Mononuclear cell (primary cell): ENCODE measurements at regions not wholly inside any gene's neighbourhood (a gene's known extent, or its start where the extent isn't known, plus 50 kb on each side); places are given as distances from the start of the nearest gene placed in this dataset.
"Not testable (repeated sequence)": the region's sequence is repeated elsewhere in the genome, so short reads cannot be mapped to it uniquely, and the experiment has no call there.

Source experiments
- H3K27me3 ChIP-seq: 2 replicates; pipeline ENCODE4 v1.6.0; 2011; ENCODE audit warnings: low read length, control low read depth; ENCODE audit not compliant: insufficient read depth
- H3K4me1 ChIP-seq: 2 replicates; pipeline ENCODE4 v1.5.1; 2011; ENCODE audit warnings: mild to moderate bottlenecking, low read length, control low read depth; ENCODE audit not compliant: insufficient read depth
- H3K4me3 ChIP-seq: 2 replicates; pipeline ENCODE4 v1.5.1; 2011; ENCODE audit warnings: mild to moderate bottlenecking, low read length, moderate library complexity
- H3K9me3 ChIP-seq: 2 replicates; pipeline ENCODE4 v1.5.1; 2011; ENCODE audit warnings: low read depth, mild to moderate bottlenecking, control low read depth, low read length

DNA sequence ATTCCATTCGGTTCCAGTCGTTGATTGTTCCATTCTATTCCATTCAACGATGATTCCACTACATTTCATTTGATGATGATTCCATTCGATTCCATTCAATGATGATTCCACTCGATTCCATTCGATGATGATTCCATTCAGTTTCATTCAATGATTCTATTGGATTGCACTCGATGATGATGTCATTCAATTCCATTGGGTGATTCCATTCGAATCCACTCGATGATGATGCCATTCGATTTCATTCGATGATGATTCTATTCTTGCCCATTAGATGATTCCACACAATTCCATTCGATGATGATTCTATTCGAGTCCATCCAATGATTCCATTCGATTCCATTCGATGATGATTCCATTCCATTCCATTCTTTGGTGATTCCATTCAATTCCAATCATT is 1283.7 kb downstream of the TP53TG3F start:
- H3K9me3 ChIP-seq: peaks cover 81% of the 10 kb centered on the region
- H3K27me3 ChIP-seq: no peaks in the 10 kb centered on the region
- H3K4me1 ChIP-seq: no peaks in the 10 kb centered on the region
- no peak overlapping the region for H3K4me3 ChIP-seq

- Histone ChIP-seq H3K4me3 (no peak overlapping the region), H3K9me3 (peaks cover 100% of the 10 kb centered on the region), H3K27me3 (no peaks in the 10 kb centered on the region), H3K4me1 (no peaks in the 10 kb centered on the region)
Observed at GRCh38 chr16:34758835-34759234, 1299.4 kb downstream of the TP53TG3F start.

DNA sequence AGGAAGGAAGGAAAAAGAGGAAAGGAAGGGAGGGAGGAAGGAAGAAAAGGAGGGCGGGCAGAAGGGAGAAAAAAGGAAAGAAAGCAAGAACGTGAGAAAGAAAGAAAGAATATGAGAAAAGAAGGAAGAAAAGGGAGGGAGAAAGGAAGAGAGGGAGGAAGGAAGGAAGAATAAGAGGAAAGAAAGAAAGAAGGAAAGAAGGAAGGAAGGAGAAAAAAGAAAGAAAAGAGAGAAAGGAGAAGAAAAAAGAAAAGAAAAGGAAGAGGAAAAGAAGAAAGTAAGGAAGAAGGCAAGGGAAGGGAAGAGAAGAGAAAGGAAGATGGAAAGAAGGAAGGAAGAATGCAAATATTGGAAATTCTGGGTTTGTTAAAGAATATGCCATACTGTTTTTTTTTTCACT is 1332.4 kb downstream of the TP53TG3F start:
- not testable (repeated sequence) for H3K4me1 ChIP-seq, H3K9me3 ChIP-seq, H3K4me3 ChIP-seq, H3K27me3 ChIP-seq

DNA sequence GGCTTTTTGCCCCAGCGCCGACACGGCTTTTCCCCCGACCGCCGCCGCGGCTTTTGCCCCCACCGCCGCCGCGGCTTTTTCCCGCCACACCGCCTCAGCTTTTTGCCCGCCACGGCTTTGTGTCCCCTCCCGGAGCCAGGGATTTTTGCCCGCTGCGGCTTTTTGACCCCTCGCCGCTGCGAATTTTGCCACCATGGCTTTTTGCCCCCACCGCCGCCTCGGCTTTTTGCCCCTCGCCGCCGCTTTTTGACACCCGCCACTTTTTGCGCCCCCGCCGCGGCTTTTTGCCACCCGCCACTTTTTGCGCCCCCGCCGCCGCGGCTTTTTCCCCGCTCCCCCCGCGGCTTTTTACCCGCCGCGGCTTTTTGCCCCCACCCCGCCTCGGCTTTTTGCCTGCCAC is 1342.5 kb downstream of the TP53TG3F start:
- Histone ChIP-seq H3K4me3 (no peak overlapping the region), H3K9me3 (no peaks in the 10 kb centered on the region)

GRCh38 chr16:34802396-34802795 is 1343.0 kb downstream of the TP53TG3F start:
- Histone ChIP-seq H3K9me3 (peaks cover 1% of the 10 kb centered on the region), H3K4me3 (no peak overlapping the region), H3K4me1 (no peaks in the 10 kb centered on the region), H3K27me3 (no peaks in the 10 kb centered on the region)

More for the DNA sequence above, 1342.5 kb downstream of the TP53TG3F start:
- no peaks in the 10 kb centered on the region for H3K27me3 ChIP-seq
- no peaks in the 10 kb centered on the region for H3K4me1 ChIP-seq

DNA sequence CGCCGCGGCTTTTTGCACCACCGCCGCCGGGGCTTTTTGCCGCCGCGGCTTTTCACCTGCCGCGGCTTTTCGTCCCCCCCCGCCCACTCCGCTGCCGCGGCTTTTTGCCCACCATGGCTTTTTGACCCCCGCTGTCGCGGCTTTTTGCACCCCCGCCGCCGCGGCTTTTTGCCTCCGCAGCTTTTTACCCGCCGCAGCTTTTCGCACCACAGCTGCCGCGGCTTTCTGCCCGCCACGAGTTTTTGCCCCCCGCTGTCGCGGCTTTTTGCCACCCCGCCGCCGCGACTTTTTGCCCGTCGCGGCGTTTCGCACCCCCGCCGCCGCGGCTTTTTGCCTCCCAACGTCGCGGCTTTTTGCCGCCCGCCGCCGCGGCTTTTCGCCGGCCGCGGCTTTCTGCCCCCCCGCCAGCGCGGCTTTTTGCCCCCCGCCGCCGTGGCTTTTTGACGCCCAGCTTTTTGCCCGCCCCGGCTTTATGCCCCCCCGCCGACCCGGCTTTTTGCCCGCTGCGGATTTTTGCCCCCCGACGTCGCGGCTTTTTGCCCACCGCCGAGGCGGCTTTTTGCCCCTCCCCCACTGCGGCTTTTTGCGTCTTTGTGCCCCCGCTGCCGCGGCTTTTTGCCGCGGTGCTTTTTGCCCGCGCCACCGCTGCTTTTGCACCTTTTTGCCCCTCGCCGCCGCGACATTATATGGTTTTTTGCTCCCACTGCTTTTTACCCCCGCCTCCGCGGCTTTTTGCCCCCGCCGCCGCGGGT is 1343.6 kb downstream of the TP53TG3F start:
- H3K9me3 ChIP-seq: peaks cover 6% of the 10 kb centered on the region
- H3K4me3 ChIP-seq: no peak overlapping the region
- H3K27me3 ChIP-seq: no peaks in the 10 kb centered on the region
- no peaks in the 10 kb centered on the region for H3K4me1 ChIP-seq

DNA sequence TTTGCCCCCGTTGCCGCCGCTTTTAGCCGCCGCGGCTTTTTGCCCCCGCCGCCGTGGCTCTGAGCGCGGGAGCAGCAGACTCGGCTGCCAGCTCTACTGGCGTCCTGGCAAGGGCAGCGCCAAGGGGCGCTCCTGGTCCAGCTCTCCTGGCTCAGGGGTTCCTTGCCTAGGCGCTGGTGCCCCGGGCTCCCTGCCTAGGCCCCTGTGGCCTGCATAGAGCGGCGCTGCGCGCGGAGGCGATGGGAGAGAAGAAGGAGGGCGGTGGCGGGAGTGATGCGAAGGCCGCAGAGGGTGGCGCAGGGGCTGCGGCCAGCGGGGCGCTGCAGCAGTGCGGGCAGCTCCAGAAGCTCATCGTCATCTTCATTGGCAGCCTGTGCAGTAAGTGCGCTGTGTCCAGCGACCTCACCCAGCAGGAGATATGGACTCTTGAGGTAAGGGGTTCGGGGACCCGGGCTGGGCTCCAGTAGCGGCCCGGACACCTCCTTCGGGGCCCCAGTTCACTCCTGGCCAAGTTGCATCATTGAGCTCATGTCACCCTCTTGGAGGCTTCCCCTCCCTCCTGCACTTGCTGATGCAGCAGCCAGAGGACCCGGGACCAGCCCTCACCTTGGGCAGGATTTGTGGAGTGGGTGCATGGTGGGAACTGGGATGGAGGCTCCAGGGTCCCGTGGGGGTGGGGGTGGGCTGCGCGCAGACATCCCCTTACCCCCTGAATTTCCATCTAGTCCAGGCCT is 1344.4 kb downstream of the TP53TG3F start:
- Histone ChIP-seq H3K4me3 (no peak overlapping the region), H3K9me3 (peaks cover 6% of the 10 kb centered on the region), H3K4me1 (no peaks in the 10 kb centered on the region), H3K27me3 (no peaks in the 10 kb centered on the region)

DNA sequence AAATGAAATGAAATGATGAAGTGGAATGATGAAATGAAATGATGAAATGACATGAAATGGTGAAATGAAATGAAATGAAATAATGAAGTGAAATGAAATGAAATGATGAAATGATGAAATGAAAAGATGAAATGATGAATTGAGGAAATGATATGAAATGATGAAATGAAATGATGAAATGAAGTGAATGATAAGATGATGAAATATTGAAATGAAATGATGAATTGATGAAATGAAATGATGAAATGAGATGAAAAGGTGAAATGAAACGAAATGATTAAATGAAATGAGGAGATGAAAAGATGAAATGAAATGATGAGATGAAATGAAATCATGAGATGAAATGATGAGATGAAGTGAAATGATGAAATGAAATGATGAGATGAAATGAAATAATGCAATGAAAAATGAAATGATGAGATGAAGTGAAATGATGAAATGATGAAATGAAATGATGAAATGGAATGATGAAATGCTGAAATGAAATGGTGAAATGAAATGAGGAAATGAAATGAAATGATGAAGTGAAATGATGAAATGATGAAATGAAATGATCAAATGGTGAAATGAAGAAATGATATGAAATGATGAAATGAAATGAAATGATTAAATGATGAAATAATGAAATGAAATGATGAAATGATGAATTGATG is 1347.7 kb downstream of the TP53TG3F start:
- not testable (repeated sequence) for H3K9me3 ChIP-seq, H3K4me1 ChIP-seq, H3K4me3 ChIP-seq, H3K27me3 ChIP-seq

GRCh38 chr16:34807844-34808243 is 1348.4 kb downstream of the TP53TG3F start:
- not testable (repeated sequence) for H3K9me3 ChIP-seq, H3K4me1 ChIP-seq, H3K4me3 ChIP-seq, H3K27me3 ChIP-seq

GRCh38 chr16:34808530-34808929 is 1349.1 kb downstream of the TP53TG3F start:
- H3K4me3 ChIP-seq, H3K4me1 ChIP-seq, H3K27me3 ChIP-seq, H3K9me3 ChIP-seq: not testable (repeated sequence)
